Spinal cord (tissue), 1 donor: ENCODE measurements at regions not wholly inside any gene's neighbourhood (a gene's known extent, or its start where the extent isn't known, plus 50 kb on each side); places are given as distances from the start of the nearest gene placed in this dataset. TPM values are rescaled to one million over a fixed set of nuclear protein-coding genes. Genes with fewer than 3 reads are reported as not detected.

Experiments used
- small RNA-seq: library from RNA; depleted of rRNA; stranded (forward); fragments of <200 nt; gene quantifications from one replicate; pipeline ENCODE3, GENCODE V24; 2014; ENCODE audit warnings: low replicate concordance

Small RNAs in the stretch of these regions (small RNA-seq; reads per million reads assigned to genes)
- gene SNRPCP5 = not detected
